BJ (cell line): ENCODE measurements at regions not wholly inside any gene's neighbourhood (a gene's known extent, or its start where the extent isn't known, plus 50 kb on each side); places are given as distances from the start of the nearest gene placed in this dataset.

Experiments used
- CTCF ChIA-PET: fragments of 350-600 bp; formaldehyde crosslinking; extraction: SDS; loops from one replicate; lab custom pipeline; 2021; ENCODE audit warnings: antibody characterized with exemption, inconsistent platforms; lab: Yijun Ruan, JAX
- POLR2A ChIA-PET: fragments of 300-600 bp; sonication (Branson Sonifier 250); formaldehyde crosslinking; extraction: SDS; loops from one replicate; lab custom pipeline; 2021; ENCODE audit warnings: antibody characterized with exemption; lab: Charles Lee
- DNase-seq: peaks from one replicate; pipeline ENCODE4 v3.0.0-alpha.2; 2011; ENCODE audit warnings: low read depth
- H3K27me3 ChIP-seq: 2 replicates; pipeline ENCODE4 v1.6.0; 2011; ENCODE audit warnings: low read length; ENCODE audit not compliant: control insufficient read depth, insufficient read depth
- H3K36me3 ChIP-seq: 2 replicates; pipeline ENCODE4 v1.5.1; 2011; ENCODE audit warnings: low read length; ENCODE audit not compliant: control insufficient read depth, insufficient read depth
- H3K4me3 ChIP-seq: 2 replicates; pipeline ENCODE4 v1.5.1; 2011; ENCODE audit warnings: low read depth, mild to moderate bottlenecking, control low read depth, low read length
- CTCF ChIP-seq: IDR thresholded peaks from 2 replicates; pipeline ENCODE4 v1.5.1; 2011; ENCODE audit warnings: low read depth, mild to moderate bottlenecking, control low read depth, inconsistent platforms, low read length, moderate library complexity; ENCODE audit not compliant: insufficient read depth

GRCh38 chr10:123428391-123428790 is 237.8 kb upstream of the GPR26 start:
- CTCF ChIA-PET: no interaction called here

DNA sequence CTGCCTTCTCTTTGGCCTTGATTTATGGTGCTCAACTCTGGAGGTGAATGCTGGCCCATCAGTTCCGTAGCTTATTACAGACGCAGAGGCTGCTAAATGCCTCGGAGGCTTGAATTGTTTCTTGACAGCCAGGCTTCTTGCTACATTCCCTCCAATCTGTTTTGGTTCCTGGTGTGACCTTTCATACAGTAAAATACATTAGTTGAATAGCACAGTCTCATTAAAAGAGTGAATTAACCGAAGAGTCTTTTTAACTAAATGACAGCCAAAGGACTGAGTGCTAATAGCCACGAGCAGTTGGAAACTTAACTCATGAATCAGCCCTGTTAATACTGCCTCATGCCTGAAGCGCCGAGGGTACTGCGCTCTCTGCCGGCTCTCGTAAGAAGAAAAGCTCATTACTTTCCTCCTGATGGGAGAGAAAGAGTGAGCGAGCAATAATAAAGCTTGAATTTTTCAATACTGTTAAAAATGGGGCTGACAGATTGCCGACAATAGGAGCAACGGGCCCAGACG is 236.4 kb upstream of the GPR26 start:
- no peak for TF ChIP-seq CTCF
- no peak for DNase-seq
- Histone ChIP-seq H3K27me3 (no peaks in the 10 kb centered on the region), H3K4me3 (no peak overlapping the region), H3K36me3 (no peaks in the 10 kb centered on the region)
- ChIA-PET CTCF (interaction anchor here (0.7 kb wide), 1 partner anchor 386 kb away, joined by 3 read pairs; no protein-coding TSS in a partner anchor), POLR2A (no interaction called here)

More at GRCh38 chr10:123428391-123428790, 237.8 kb upstream of the GPR26 start:
- DNase-seq: no peak
- Histone ChIP-seq H3K4me3 (no peak overlapping the region), H3K36me3 (no peaks in the 10 kb centered on the region), H3K27me3 (no peaks in the 10 kb centered on the region)
- POLR2A ChIA-PET: no interaction called here
- no peak for TF ChIP-seq CTCF

DNA sequence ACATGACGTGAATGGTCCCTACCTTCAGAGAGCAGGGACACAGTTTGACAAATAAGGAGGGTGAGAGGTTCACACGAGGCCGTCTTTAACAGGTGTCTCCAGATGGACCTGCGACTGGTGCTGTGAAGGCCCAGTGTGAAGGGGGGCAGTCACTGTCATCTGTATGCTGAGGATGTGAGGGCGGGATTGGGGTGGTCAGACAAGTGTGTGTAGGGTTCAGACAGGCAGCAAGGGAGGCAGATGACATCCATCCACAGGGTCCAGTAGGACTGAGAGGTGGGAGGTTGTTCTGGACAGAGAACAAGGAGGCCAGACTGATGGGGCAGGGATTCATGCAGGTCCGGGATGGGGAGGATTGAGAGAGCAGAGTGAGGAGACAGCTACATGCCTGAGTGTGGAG is 232.6 kb upstream of the GPR26 start:
- POLR2A ChIA-PET: no interaction called here
- no peak overlapping the region for H3K4me3 ChIP-seq
- no peaks in the 10 kb centered on the region for H3K27me3 ChIP-seq
- no peak for TF ChIP-seq CTCF
- DNase-seq: no peak
- CTCF ChIA-PET: no interaction called here
- H3K36me3 ChIP-seq: no peaks in the 10 kb centered on the region

DNA sequence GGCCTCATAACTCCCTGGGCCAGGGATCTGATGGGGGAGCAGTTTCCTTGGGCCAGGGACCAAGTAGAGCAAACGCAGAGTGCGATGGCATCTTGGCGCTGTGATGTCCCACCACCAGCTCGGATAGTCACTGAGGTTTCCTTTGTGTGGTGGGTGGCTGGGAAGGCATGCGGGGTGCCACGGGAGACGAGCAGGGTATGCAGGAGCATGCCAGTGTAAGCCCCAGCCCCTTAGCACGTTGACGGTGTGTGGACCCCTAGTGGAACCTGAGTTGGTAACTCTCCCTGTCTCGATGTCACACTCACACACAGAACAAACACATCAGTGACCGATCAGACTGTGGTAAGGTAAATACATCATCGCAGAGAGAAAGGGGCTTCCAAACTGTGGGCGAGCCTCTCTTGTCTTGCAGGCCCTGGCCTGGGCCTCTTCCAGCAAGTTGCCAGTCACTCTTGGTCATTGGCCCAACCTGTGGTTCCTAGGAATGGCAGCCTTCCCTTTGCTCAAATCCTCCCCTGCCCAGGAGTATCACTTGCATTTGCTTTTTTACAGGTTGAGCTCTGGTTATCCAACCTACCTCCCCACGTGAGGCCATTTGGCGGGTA is 231.6 kb upstream of the GPR26 start:
- no peaks in the 10 kb centered on the region for H3K27me3 ChIP-seq
- no peak for DNase-seq
- TF ChIP-seq CTCF: no peak
- H3K4me3 ChIP-seq: no peak overlapping the region
- ChIA-PET POLR2A (no interaction called here), CTCF (no interaction called here)
- H3K36me3 ChIP-seq: no peaks in the 10 kb centered on the region

GRCh38 chr10:123442901-123443300 is 223.3 kb upstream of the GPR26 start:
- ChIA-PET POLR2A (no interaction called here), CTCF (no interaction called here)
- Histone ChIP-seq H3K36me3 (no peaks in the 10 kb centered on the region), H3K4me3 (no peak overlapping the region), H3K27me3 (no peaks in the 10 kb centered on the region)
- no peak for DNase-seq
- no peak for TF ChIP-seq CTCF
